Ectodermal cell (in vitro differentiated cells): ENCODE measurements at regions not wholly inside any gene's neighbourhood (a gene's known extent, or its start where the extent isn't known, plus 50 kb on each side); places are given as distances from the start of the nearest gene placed in this dataset.

Source experiments
- H3K27ac ChIP-seq: 2 replicates; pipeline ENCODE4 v1.7.0; 2013; ENCODE audit warnings: mild to moderate bottlenecking, low read depth, low read length; ENCODE audit not compliant: insufficient read depth, poor library complexity, severe bottlenecking
- H3K27me3 ChIP-seq: 2 replicates; pipeline ENCODE4 v1.7.0; 2013; ENCODE audit warnings: mild to moderate bottlenecking, low read length; ENCODE audit not compliant: insufficient read depth, control insufficient read depth, poor library complexity, severe bottlenecking
- H3K36me3 ChIP-seq: one replicate; pipeline ENCODE4 v1.7.0; 2013; ENCODE audit warnings: low read length; ENCODE audit not compliant: control insufficient read depth, insufficient read depth
- H3K4me1 ChIP-seq: one replicate; pipeline ENCODE4 v1.7.0; 2013; ENCODE audit warnings: low read length; ENCODE audit not compliant: control insufficient read depth, insufficient read depth
- H3K4me3 ChIP-seq: 2 replicates; pipeline ENCODE4 v1.7.0; 2013; ENCODE audit warnings: low read depth, low read length, control low read depth; ENCODE audit not compliant: insufficient read depth
- H3K9me3 ChIP-seq: 2 replicates; pipeline ENCODE4 v1.7.0; 2013; ENCODE audit warnings: mild to moderate bottlenecking, low read length, moderate library complexity; ENCODE audit not compliant: control insufficient read depth
- WGBS, 2 experiments: methylation state at CpG; one replicate each; pipeline ENCODE4 v1.1.7; 2013; ENCODE audit warnings: missing lambda C conversion rate in 2 of 2; 5-methylcytosine and 5-hydroxymethylcytosine counted together

DNA sequence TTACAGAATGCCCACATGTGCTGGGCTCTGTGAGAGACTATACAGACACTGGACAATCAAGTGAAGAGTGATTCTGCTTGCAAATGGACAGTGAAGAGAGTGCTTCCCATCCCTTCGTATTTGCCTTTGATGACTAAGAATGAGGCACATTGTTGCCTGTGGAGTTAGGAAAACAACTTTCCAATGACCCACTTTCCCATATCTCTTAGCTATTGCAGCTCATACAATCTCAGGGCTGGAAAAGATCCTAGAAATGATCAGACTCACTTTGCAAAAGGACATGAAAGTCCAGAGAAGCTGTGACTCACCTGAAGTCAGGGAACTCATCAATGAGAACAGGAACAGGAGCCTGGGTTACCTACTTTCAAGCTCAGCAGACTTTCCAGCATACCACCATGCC is 440.5 kb upstream of the TCF4 start:
- no peak overlapping the region for H3K4me3 ChIP-seq
- WGBS, 2 experiments: 8 to 48% methylated on average over 1 of the region's 1 CpG
- H3K36me3 ChIP-seq: no peaks in the 10 kb centered on the region
- H3K27ac ChIP-seq: no peak overlapping the region
- no peaks in the 10 kb centered on the region for H3K9me3 ChIP-seq
- no peaks in the 10 kb centered on the region for H3K27me3 ChIP-seq
- H3K4me1 ChIP-seq: no peaks in the 10 kb centered on the region

DNA sequence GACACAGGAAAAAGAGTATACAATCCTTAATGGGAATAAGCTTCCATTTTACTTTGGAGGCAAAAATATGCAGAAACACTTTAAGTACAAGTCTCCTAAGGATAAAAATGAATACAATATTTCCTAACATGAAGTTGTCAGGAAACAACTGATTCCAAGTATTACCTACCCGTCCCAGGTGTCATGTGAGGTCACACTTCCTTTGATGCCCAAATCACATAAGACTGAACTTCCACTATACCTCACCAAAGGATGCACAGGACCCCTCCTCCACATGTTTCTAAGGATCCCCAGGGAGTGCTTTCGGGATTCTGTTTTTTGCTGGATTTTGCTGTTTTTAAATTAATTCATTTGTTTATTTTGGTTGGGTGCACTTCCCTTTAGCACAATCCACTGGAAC is 438.5 kb upstream of the TCF4 start:
- Histone ChIP-seq H3K27ac (no peak overlapping the region), H3K4me1 (no peaks in the 10 kb centered on the region), H3K36me3 (no peaks in the 10 kb centered on the region), H3K27me3 (no peaks in the 10 kb centered on the region), H3K4me3 (no peak overlapping the region), H3K9me3 (no peaks in the 10 kb centered on the region)
- WGBS, 2 experiments: 60 to 85% methylated on average over 1 to 2 of the region's 2 CpGs

DNA sequence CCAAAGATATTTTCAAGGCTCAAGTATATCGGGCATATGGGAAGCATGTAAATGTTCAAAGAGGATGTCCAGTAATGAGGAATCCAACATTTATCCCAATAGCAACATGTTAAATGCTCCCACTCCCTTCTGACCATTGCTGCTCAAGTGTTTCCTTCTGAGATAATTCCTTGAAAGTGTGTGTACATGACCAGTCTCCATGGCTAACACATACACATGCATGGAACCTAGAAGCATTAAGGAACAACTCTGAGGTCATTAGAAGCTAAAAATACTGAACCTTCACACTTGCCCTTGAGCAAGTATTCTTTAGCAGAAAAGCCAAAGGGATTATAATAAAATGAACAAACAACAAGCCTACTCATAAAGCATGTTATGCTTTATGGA is 433.8 kb upstream of the TCF4 start:
- no peaks in the 10 kb centered on the region for H3K4me1 ChIP-seq
- no peaks in the 10 kb centered on the region for H3K27me3 ChIP-seq
- no peak overlapping the region for H3K4me3 ChIP-seq
- H3K9me3 ChIP-seq: no peaks in the 10 kb centered on the region
- H3K36me3 ChIP-seq: no peaks in the 10 kb centered on the region
- no peak overlapping the region for H3K27ac ChIP-seq
- 96% methylated on average over 1 of the region's 1 CpG; no CpG with 5 or more reads in 1 of the 2 experiments for WGBS, 2 experiments

DNA sequence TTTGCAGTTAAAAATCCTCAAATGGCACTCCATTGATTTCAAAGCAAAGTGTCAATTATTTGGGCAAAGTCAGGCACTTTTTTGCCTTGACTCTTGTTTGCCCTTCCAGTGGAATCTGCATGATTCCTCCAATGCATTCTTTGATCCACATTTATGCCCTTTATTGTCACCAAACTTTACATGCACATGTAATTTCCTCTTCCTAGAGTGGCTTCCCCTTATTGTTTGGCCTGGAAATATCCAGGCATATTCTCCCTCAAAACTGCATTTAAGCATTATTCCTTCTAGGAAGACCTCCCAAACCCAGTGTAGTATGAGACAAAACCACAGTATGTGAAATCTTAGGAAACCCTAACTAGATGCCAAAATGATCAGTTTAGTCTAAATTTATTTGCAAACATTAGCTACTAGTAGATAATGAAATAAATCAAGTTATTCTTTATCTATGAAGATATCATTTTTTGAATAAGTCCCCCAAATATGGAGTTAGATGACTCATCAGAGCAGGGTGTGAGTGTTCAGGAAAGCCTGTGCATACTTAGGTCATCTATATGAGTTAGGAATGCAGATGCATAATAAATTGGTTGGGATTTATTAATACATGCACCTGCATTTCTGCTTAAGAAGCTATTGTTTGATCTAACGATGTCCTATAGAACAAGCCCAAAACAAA is 433.3 kb upstream of the TCF4 start:
- no peaks in the 10 kb centered on the region for H3K36me3 ChIP-seq
- H3K4me1 ChIP-seq: no peaks in the 10 kb centered on the region
- no peaks in the 10 kb centered on the region for H3K9me3 ChIP-seq
- H3K27ac ChIP-seq: no peak overlapping the region
- no peaks in the 10 kb centered on the region for H3K27me3 ChIP-seq
- no peak overlapping the region for H3K4me3 ChIP-seq
- 94 to 100% methylated on average over 1 of the region's 1 CpG for WGBS, 2 experiments

DNA sequence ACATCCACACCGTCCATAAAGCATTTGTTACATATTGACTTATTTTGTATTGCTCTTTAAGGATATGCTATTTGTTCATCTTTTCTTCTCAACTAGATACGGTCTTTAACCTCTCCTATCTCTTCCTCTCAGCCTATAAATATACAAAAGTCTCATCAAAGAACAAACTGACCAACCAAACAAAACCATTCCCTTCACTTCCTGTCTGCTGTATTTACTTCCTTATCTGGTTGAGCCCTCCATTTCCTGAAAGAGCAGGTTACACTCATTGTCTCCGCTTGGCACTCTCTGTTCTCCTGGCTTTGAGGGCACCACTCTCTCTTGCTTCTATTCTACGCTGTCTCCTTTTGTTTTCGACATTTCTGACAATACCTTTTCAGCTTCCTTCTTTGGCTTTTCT is 431.9 kb upstream of the TCF4 start:
- Histone ChIP-seq H3K36me3 (no peaks in the 10 kb centered on the region), H3K9me3 (no peaks in the 10 kb centered on the region), H3K27ac (no peak overlapping the region), H3K4me3 (no peak overlapping the region), H3K27me3 (no peaks in the 10 kb centered on the region), H3K4me1 (no peaks in the 10 kb centered on the region)
- WGBS, 2 experiments: 93 to 97% methylated on average over 5 of the region's 5 CpGs

DNA sequence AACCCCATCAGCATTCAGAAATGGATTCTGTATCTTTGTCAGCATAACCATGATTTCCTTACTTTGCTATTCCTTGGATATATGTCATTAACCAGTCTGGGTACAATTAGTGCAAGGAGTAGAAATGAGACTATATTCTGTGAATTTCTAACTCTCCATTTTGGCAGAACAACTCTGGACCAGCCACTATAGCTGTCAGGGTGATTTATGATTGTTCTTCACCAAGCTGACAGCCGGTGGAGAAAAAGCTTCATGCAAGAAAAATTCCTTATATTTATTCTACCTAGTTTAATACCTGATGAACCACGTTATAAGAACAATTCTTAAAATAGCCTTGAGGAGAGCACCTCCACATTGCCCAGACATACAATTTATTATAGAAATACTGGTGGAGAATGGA is 431.2 kb upstream of the TCF4 start:
- no peak overlapping the region for H3K4me3 ChIP-seq
- no peaks in the 10 kb centered on the region for H3K9me3 ChIP-seq
- 87 to 93% methylated on average over 2 of the region's 2 CpGs for WGBS, 2 experiments
- no peaks in the 10 kb centered on the region for H3K36me3 ChIP-seq
- H3K4me1 ChIP-seq: no peaks in the 10 kb centered on the region
- no peaks in the 10 kb centered on the region for H3K27me3 ChIP-seq
- H3K27ac ChIP-seq: no peak overlapping the region

DNA sequence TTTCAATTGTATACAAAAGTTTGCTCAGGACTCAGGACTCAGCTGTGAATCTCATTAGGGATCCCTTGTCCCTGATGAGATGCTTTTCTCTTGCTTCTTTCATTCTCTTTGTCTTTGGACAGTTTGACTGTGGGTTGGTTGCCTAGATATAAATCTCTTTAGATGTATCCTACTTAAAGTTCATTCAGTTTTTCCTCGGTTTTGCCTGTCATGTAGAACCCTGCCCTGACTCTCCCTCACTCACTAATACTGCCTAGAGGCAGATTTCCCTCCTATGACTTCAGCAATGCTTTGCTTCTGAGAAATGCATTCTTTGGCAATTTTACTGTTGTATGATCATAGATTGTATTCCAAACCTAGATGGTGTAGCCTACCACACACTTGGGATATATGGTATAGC is 421.4 kb upstream of the TCF4 start:
- Histone ChIP-seq H3K27me3 (no peaks in the 10 kb centered on the region), H3K9me3 (no peaks in the 10 kb centered on the region), H3K4me3 (no peak overlapping the region), H3K36me3 (no peaks in the 10 kb centered on the region), H3K4me1 (peaks cover 6% of the 10 kb centered on the region), H3K27ac (peak overlapping the region; percentile 32)
- WGBS, 2 experiments: 19 to 20% methylated on average over 1 of the region's 1 CpG

DNA sequence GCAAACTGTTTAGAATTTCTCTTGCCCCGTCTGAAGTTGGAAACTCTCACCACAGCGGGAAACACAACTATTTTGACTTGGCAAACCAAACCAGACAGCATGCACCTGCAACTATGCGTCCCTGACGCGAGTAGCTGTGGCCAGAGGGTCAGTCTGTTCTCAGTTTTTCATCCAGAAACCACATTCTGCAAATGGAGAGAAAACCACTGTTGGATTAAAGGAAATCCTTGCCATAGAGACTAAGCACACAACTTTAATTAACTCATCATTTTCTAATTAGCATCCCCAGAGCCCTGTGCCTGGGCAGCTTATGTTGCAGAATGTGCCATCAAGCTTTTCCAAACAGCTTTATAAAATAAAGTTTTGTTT is 415.7 kb upstream of the TCF4 start:
- no peaks in the 10 kb centered on the region for H3K27me3 ChIP-seq
- H3K4me3 ChIP-seq: no peak overlapping the region
- WGBS, 2 experiments: 89% methylated on average over 5 of the region's 5 CpGs
- H3K36me3 ChIP-seq: no peaks in the 10 kb centered on the region
- peak overlapping the region; percentile 58 for H3K27ac ChIP-seq
- peaks cover 38% of the 10 kb centered on the region for H3K4me1 ChIP-seq
- H3K9me3 ChIP-seq: no peaks in the 10 kb centered on the region

DNA sequence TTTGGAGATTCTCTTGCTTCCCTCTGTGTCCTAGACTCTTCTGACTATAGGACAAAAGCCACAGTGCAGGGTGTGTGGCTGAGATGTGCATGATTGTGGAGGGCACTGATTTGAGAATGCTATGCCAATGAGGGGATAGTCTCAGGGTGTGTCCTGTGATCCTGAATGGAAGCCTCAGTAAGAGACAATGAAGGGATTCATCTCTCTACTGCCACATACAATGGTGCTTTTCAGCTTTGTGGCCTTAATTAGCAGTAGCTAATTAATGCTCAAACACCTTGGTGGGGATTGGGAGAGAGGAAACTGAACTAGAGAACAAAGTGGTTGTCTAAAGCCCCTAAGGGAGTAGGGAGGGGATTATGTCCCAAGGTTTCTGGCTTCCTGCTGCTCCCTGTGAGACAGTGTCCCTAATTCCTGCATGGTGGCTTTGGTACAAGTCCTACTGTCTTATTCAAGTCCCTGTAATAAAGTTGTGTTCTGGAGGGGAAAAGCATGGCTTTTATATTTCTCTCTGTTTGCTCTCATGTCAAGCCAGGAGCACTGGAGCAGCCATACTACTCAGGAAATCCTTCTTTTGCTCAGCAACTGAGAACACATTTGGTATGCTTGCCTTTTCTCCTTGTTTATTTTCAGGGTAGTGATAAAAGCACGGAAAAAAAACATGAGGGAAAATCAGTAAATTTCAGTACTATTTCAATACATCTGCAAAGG is 415.2 kb upstream of the TCF4 start:
- no peak overlapping the region for H3K4me3 ChIP-seq

DNA sequence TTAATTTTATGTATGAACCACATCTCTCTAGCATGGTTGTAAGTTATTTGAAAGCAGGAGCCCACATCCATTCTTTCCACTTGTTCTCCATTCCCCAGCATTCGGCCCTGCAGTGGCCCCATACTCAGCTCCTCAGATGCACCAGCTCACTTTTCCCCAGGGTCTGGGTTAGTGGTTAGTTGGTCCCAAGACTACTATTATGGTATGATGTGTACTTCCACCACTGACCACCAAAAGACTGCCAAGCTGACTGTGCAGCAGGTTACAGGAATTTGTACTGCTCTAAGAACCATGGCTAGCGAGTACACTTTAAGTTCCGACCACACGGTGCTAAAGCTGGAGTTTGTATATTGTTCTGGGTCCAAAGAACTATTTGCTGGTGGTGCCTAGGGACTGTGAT is 413.6 kb upstream of the TCF4 start:
- 96% methylated on average over 4 of the region's 4 CpGs for WGBS, 2 experiments
- Histone ChIP-seq H3K27ac (no peak overlapping the region), H3K9me3 (no peaks in the 10 kb centered on the region), H3K4me1 (peaks cover 60% of the 10 kb centered on the region), H3K27me3 (no peaks in the 10 kb centered on the region), H3K36me3 (no peaks in the 10 kb centered on the region), H3K4me3 (no peak overlapping the region)

More for the DNA sequence above, 415.2 kb upstream of the TCF4 start:
- 92 to 100% methylated on average over 1 of the region's 1 CpG for WGBS, 2 experiments
- H3K9me3 ChIP-seq: no peaks in the 10 kb centered on the region
- no peaks in the 10 kb centered on the region for H3K27me3 ChIP-seq
- peak overlapping the region; percentile 58 for H3K27ac ChIP-seq
- H3K4me1 ChIP-seq: peaks cover 44% of the 10 kb centered on the region
- H3K36me3 ChIP-seq: no peaks in the 10 kb centered on the region
